Right hindlimb (tissue), 1 donor: ENCODE measurements at regions not wholly inside any gene's neighbourhood (a gene's known extent, or its start where the extent isn't known, plus 50 kb on each side); places are given as distances from the start of the nearest gene placed in this dataset.
"Not testable (repeated sequence)": the region's sequence is repeated elsewhere in the genome, so short reads cannot be mapped to it uniquely, and the experiment has no call there.

ENCODE experiments used
- DNase-seq: peaks from one replicate; pipeline ENCODE4 v3.0.0-alpha.2; 2018

DNA sequence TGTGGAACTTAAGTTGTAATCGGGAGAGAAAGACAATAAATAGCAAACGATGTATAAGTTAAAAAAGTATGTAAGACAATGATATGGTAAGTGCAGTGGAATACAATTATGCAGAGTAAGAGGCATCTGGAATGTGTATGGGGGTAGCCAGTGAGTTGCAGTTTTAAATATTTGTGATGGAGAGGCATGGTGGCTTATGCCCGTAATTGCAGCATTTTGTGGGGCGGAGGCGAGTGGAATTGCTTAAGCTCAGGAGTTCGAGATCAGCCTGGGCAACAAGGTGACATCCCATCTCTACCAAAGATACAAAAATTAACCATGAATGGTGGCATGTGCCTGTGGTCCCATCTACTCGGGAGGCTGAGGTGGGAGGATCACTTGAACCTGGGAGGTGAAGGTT is 52.5 kb upstream of the WDFY3 start:
- no peak for DNase-seq

DNA sequence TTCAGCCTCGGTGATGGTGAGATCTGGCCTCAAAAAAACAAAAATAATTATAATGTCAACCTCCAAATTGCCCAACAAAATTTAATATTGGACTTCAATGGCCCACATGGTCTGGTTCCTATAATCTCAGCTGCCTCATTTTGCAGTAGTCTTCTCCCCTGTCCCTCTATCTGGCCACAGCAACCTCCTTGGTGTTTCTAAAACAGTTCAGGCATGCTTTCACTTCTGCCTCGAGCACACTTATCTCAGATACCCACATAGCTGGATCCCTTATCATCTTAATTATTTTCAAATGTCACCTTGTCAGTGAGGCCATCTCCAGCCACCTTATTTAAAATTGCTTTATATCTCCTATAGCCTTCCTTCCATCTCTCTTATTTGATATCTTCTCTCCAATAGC is 52.9 kb upstream of the WDFY3 start:
- DNase-seq, result no peak

DNA sequence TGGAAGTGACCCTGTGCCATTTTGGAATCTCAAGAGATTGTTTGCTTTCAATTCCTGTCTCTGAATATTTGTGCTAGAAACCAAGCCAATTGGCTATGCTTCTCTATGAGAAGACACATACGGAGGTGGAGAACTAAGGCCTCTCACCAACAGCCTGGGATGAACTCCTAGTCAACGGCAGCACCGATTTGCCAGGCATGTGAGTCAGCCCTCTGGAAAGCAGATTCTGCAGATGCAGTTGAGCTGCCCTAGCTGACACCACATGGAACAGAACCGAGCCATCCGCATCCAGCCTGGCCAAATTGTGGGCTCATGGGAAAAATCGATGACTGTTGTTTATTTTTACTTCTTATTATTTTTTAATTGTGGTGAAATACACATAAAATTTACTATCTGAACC is 58.2 kb upstream of the WDFY3 start:
- no peak for DNase-seq

DNA sequence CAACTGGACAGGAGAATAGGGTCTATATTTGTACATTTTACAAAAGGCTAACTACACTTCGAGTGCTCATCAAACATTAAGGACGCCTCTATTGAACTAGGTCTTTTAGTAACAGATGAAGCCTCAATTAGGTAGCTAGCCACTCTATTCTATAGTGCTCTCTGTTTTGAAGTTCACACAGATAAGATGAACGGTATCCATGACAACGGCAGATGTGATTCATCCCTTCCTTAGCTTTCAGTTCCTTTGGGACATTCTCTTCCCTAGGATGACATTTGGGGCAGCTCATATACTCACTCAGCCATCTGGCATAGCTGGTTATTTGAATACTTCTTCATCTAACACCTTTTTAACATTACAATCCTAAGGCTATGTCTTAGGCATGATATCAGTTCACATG is 62.4 kb upstream of the WDFY3 start:
- DNase-seq, result no peak

DNA sequence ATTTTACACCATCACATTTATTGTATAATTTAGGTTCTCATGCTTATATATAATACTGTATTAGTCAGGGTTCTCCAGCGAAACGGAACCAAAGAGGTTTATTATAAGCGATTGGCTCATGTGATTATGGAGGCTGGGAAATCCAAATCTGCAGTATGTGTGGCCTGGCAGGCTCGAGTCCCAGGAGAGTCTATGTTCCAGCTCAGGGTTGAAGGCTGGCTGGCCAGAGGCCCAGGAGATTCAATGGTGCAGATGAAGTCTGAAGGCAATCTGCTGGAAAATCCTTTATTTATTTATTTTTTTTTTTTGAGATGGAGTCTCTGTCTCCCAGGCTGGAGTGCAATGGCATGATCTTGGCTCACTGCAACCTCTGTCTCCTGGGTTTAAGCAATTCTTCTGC is 63.0 kb upstream of the WDFY3 start:
- DNase-seq, result no peak

DNA sequence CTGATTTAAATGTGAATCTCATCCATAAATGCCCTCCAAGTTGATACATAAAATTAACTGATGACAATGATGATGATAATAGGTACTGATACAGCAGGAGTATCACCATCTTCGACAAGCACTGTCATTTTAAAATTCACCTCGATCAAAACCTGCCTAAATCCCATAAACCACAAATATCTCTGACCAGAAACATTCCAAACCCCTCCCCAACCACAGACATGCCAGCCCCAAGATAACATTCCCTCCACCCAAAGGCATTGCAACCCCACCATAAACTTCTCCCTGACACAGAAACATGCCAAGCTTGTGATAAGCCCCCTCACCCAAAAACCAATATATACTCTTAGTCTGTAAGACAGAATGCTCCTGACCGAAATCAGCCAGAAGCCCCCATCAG is 63.7 kb upstream of the WDFY3 start:
- no peak for DNase-seq

DNA sequence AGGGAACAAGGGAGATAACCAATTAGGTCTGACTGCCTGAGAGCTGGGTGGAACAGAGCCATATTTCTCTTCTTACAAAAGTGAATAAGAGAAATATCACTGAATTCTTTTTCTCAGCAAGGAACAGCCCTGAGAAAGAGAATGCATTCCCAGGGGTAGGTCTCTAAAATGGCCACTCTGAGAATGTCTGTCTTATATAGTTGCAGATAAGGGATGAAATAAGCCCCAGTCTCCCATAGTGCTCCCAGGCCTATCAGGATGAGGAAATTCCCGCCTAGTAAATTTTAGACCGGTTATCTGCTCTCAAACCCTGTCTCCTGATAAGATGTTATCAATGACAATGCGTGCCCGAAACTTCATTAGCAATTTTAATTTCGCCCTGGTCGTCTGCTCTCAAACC is 67.3 kb upstream of the WDFY3 start:
- DNase-seq, result not testable (repeated sequence)

DNA sequence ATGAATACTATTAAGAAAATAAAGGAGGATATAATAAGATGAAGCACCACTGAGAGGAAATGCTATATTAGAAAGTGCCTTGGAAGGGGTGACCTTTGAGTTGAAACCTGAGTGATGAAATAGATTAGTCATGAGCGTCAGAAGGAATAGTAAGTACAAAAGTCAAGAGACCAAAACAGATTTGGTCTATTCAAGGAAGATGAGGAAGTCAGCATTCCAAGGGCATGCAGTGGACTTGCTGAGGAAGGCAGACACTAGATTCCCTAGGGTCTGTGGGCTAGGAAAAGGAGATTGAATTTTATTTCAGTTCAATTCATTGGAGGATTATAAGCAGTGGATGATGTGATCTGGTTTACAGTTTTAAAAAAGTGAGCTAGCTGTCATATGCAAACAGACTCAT is 73.0 kb upstream of the WDFY3 start:
- no peak for DNase-seq

DNA sequence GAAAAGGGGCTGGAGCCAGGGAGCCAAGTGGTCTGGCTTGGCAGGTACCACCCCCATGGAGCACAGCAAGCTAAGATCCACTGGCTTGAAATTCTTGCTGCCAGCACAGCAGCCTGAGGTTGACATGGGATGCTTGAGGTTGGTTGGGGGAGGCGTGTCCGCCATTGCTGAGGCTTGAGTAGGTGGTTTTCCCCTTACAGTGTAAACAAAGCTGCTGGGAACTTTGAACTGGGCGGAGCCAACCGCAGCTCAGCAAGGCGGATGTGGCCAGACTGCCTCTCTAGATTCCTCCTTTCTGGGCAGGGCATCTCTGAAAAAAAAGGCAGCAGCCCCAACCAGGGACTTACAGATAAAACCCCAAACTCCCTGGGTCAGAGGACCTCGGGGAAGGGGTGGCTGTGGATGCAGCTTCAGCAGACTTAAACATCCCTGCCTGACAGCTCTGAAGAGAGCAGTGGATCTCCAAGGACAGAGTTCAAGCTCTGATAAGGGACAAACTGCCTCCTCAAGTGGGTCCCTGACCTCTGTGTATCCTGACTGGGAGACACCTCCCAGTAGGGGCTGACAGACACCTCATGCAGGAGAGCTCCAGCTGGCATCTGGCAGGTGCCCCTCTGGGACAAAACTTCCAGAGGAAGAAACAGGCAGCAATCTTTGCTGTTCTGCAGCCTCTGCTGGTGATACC is 77.5 kb upstream of the WDFY3 start:
- not testable (repeated sequence) for DNase-seq

DNA sequence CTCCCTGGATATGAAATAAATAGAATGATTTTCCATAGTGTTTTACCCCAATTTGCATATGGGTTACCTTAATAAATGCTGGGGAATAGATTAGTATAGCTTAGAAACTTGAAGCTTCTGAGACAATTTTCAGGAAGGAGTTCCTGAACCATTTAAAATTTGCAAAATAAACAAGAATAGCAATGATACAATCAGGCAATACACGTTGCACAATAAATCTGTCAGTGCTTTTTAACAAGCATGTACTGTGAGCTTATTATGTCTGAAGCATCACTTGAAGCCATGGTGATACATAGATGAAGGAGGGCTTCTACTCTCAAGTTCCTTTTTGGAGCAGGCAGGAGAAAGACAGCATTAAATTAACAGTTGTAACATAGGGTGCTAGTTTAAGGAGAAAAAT is 84.2 kb upstream of the WDFY3 start:
- no peak for DNase-seq

DNA sequence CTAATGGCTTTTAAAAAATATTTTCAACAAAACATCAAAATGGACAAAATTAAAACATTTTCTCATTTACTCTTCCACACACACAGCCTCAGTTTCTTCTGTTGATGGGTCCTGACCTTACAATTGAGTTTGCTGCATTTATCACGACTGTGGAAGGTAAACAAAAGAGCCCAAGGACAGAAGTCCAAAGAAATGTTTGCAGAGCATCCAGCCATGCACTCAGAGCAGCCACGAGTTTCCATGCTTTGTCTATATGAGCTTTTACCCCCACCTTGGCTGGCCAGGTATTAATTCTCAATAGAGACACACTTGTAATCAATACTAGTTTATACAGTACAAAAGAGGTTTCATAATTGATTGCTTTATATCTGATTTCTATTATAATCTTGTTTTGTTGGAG is 85.0 kb upstream of the WDFY3 start:
- no peak for DNase-seq

DNA sequence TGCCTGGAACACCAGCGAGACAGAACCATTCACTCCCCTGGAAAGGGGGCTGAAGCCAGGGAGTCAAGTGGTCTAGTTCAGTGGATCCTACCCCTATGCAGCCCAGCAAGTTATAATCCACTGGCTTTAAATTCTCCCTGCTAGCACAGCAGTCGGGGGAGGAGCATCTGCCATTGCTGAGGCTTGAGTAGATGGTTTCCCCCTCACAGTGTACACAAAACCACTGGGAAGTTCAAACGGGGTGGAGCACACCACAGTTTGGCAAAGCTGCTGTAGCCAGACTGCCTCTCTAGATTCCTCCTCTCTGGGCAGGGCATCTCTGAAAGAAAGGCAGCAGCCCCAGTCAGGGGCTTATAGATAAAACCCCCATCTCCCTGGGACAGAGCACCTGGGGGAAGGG is 88.4 kb upstream of the WDFY3 start:
- not testable (repeated sequence) for DNase-seq

DNA sequence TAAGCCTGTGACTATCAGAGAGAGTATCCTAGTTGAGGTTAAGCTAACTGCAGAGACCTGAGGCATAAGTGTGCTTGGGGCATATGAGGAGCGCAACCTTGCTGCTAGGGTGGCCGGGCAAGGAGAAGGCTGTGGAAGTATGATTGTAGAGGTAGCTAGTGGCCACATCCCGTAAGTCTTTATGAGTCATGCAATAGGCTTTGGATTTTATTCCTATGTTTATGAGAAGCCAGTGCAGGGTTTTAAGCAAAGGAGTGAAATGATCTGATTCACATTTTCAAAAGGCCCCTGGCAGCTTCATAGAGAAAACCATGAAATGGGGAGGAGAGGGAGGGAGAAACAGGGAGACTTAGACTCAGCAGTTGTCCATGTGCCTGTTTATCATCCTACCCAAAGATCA is 92.1 kb upstream of the WDFY3 start:
- no peak for DNase-seq

DNA sequence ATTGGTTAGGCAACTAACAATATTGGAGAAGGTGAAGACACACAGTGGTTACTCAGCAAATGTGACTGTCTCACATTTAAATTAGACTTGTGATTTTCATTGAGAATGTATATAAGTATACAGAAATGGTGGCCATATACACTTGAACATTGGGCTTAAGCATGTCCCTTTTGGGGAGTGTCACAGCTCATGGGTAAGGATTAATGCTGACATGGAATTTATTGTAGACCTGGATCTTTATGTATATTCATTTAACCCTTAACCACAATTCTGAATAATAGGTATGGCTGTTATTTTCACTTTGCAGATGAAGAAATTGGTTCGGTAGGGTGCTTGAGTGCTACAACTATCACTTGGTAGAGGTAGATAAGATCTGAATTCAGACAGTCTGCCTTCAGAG is 95.5 kb upstream of the WDFY3 start:
- no peak for DNase-seq

DNA sequence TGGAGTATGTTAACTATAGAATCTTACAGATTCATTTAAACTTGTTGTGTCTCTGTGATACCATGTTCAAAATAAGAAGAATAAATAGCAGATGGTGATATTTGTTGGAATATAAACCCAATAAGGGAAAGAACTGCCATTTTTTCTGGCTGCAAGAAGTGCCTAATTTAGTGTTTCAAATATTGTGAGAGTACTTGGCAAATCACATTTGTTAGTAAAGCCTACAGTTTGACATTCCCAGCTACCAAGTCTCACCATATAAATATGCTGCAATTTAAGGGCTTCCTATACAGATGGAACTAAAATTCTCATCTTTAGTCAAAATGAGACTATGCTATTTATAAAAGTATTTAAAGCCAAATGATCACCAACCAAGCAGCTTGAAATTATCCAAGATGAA is 96.0 kb upstream of the WDFY3 start:
- DNase-seq, result no peak

DNA sequence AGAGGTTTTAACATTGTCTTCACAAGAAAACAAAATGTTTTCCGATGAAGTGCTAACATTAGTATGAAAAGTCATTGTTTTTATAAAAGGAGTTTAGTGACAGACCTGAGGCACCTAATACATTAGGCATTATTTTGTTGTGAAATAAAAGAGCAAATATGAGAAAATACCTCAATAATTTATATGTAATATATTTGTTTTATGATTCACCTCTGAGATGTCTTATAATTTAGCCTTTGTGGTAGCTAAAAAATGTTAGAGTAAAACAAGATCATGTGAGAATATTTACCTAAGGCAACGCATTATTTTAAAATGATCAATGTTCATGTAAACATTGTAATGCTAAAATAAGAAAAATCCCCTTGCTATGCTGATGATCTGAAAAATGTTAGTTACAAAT is 100.9 kb upstream of the WDFY3 start:
- DNase-seq, result no peak

DNA sequence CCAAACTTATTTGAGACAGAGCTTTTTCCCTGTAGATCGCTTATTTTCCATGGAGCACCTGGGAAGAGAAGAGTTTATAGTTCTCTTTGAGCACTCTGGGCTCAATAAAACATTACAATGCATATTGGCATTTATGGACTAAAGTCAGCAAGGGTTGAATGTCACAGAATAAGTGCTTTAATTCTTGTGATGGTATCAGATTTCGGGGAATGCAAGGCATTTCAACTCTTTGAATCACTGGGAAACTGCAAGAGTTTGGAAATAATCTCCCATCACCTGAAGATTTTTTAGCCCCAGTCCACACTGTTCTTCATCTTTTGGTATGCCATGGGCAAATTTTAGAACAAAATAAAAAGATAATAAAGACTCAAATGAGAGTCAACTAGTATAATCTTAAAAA is 111.5 kb upstream of the WDFY3 start:
- no peak for DNase-seq

DNA sequence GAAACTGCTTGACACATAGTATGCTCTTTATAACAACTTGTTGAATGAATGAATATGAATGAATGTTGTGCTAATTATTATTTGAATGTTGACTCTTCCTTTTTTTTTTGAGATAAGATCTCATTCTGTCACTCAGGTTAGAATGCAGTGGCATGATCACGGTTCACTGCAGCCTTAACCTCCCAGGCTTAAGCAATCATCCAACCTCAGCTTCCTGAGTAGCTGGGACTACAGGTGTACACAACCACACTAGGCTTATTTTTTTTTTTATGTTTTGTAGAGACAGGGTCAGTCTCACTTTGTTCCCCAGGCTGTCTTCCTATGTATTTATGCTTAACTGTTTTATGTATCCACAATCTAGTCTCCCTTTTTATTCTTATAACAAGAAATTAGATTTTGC is 114.7 kb upstream of the WDFY3 start:
- no peak for DNase-seq

DNA sequence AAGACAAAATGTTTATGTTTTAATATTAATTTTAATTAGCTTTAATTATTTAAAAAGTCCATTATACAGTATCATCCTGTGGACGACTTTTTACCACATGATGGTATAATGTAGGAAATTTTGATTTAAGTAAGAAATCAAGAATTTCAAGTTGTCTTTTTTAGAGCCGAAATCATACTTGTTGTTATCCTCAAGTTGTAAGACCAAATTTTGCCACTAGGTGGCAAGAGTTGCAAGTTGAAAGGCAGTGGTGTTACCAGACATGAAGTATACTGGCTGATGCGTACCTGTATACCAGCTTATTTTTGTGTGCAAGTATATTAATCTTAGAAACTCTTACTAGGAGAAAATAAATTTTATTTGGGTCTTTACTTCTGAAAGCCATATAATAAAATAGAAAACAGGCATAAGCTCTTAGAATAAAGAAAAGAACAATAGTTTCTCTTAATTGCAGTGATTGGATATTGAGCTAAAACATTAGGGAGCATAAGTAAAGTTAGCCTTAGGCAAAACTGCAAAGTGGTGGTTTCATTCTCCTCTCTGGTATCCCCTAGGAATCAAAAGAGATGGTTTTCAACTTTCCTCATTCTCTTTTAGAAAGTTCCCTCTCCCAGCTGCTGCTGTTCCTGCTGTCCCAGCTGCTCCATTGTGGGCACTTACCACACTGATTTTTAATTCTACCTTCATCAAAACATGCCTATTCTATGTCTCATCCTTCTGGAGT is 118.0 kb upstream of the WDFY3 start:
- peak; percentile 24 for DNase-seq

DNA sequence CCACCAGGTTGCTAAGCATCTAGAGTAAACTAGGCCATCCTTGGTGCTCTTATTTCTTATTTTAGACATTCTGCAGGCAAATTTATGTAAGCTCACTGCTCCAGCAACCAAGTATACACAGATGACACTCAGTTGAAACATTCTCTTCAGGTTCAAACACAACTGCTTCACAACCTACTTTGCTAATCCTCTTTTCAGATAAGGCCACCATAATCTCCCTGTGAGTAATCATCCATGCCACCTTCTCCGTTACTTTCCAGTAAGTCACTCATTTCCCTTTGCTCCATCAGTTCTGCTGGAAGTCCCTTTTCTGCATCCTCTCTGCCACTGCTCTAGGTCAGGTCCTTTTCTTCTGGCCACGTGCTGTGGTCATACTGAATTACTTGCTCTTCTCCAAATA is 120.2 kb upstream of the WDFY3 start:
- DNase-seq, result no peak

DNA sequence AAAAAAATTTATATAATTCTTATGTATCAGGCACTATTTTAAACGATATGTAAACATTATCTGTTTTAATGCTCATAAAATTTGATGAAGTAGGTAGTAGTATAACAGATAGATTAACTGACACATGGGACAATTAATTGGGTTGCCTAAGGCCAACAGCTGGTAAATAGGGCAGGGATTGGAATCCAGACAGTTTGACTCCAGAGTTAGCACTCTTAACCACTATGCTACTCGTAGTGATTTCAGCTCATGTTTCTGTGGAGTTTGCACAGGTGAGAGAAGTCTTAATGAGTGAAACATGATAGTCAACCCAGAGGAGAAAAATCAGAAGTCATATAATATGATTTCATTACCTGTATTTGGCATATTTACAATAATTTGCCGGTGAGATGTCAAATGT is 126.0 kb upstream of the WDFY3 start:
- no peak for DNase-seq

DNA sequence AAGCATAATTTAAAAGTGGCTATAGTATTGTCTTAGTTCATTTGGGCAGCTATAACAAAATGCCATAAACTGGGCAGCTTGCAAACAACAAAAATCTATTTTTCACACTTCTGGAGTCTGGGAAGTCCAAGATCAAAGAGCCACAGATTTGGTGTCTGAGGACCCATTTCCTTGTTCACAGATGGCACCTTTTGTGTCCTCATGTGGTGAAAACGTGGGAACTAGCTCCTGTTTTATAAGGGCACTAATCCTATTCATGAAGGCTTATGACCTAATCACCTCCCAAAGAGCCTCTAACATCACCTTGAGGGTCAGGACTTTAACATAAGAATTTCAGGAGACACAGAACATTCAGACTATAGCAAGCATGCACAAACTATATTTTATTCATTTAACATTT is 126.5 kb upstream of the WDFY3 start:
- DNase-seq, result no peak

DNA sequence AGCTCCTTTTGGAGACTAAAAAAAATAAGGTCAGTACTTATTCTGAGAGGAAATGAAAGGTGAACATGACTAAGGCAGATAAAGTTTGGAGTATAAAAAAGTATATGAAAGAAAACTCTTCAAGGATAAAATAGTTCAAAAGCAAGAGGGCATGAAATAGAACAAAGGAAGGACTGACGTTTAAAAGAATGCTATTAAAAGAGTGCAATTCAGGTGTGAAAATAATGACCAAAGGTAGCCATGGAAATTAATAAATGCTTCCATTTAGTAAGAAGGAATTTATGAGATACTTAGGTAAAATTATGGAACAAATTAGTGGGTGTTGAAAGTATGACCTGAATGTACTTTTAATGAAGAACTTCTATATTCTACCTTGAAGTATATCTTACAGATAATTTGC is 128.2 kb upstream of the WDFY3 start:
- DNase-seq, result no peak

DNA sequence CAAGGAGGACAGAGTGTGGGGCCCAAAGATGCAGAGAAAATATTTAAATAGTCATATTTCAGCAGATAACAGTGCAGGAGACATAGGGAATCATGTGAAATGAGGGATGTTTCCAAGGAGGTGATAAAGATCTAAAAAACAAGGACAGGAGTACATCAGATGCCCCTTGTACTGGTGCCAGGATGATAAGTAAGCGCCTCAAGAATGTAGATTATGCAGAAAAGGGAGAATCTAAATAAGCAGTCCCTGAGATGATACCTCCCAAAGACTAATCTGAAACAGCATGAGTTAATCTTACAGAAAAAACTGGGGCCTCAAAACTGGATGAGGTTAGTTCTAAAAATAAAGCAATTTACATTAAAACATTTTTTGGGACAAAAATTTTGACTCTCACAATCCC is 136.1 kb upstream of the WDFY3 start:
- DNase-seq, result no peak

DNA sequence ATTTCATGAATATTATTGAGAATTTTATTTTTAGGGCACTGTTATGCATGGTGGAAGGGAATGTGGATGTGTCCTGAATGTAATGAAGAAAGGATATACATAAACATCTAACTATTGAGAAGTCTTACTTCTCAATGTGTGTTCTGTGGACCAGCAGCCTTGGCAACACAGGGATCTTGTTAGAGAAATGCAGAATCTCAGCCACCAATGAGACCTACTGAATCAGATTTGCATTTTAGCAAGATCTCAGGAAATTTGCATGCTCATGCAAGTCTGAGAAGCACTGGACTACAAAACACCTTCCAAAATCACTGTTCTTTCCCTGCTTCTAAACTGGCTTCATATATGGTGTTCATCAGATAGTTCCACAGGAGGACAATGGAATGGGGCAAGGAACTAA is 139.7 kb upstream of the WDFY3 start:
- DNase-seq, result no peak
